ENCODE measurements at regions not wholly inside any gene's neighbourhood (a gene's known extent, or its start where the extent isn't known, plus 50 kb on each side); places are given as distances from the start of the nearest gene placed in this dataset.
"Not testable (repeated sequence)": the region's sequence is repeated elsewhere in the genome, so short reads cannot be mapped to it uniquely, and the experiment has no call there.

- DNase-seq (ENCODE audit: extremely low read depth, low read depth), result no peak
- no peak for TF ChIP-seq CTCF (IDR thresholded peaks at IDR 0.05; ENCODE audit: low read depth, low read length)
Observed at GRCh38 chr7:145471883-145472282, 636.0 kb upstream of the TPK1 start.

DNA sequence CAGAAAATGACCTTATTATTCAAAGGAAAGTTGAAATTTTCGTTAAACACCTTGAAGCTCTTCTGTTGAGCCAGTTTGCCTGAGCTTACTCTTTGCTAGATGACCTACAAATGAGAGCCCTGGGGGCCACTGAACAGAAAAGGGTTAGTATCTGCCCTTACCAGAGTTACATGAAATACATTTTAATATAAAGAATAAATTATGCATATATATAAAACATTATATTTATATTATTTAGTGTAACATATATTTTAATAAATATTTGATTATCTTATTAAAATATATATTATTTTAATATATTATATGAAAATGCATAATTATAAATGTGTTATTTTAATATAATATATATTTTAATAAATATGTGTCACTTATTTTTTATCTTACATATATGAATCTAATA, 628.4 kb upstream of the TPK1 start:
- TF ChIP-seq CTCF (IDR thresholded peaks at IDR 0.05; ENCODE audit: low read depth, low read length), result no peak
- DNase-seq (ENCODE audit: extremely low read depth, low read depth), result no peak

DNA sequence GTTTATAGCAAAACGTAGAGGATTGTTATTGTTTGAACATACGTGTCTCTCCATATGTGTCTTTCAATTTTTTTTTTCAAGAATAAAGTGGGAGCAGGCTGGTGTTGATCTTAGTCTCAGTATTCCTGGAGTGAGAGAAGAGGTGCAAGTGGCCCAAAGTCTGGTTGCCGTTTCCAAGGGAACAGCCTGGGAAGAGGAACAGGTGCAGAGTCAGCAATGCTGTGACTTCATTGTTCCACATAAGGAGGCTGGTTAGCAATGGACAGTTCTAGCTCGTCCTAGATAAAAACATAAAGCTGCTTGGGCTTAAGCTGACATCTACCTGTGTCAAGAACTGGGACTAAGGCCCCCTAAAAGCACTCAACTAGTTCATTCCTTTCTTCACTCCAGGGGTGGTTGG, 626.6 kb upstream of the TPK1 start:
- no peak for TF ChIP-seq CTCF (IDR thresholded peaks at IDR 0.05; ENCODE audit: low read depth, low read length)

DNA sequence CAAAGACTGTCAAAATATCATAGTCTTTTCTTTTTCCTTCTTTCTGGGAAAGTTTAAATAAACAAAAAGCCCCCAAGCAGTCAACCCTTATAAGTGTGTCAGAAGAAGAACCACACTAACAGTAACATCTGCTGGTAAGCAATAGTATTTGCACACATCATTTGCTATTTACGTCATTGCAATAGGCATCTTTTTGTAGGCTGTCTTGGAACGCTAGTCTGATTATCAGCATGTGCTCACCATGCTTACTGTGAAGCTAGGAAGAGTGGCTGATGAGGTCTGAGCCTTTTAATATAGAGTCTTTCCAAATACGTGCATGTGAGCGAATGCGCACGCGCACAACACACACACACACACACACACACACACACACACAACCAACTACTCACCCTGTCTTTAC, 599.0 kb upstream of the TPK1 start:
- TF ChIP-seq CTCF (IDR thresholded peaks at IDR 0.05; ENCODE audit: low read depth, low read length), result no peak
- DNase-seq (ENCODE audit: extremely low read depth, low read depth), result no peak

More for the DNA sequence above, 626.6 kb upstream of the TPK1 start:
- DNase-seq (ENCODE audit: extremely low read depth, low read depth), result no peak

DNA sequence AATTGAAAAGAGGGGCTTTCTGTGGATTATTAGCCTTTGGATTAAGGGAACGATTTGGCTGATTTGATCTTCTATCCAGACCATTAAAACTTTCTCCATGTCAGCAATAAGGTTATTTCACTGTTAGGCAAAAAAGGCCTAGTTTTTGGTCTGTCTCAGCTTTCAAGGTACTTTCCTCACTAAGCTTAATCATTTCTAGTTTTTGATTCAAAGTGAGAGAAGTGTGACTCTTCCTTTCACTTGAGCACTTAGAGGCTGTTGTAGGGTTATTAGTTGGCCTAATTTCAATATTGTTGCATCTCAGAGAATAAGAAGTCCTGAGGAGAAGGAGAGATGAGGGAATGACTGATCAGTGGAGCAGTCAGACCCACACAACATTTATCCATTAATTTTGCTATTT, 596.0 kb upstream of the TPK1 start:
- no peak for DNase-seq (ENCODE audit: extremely low read depth, low read depth)

DNA sequence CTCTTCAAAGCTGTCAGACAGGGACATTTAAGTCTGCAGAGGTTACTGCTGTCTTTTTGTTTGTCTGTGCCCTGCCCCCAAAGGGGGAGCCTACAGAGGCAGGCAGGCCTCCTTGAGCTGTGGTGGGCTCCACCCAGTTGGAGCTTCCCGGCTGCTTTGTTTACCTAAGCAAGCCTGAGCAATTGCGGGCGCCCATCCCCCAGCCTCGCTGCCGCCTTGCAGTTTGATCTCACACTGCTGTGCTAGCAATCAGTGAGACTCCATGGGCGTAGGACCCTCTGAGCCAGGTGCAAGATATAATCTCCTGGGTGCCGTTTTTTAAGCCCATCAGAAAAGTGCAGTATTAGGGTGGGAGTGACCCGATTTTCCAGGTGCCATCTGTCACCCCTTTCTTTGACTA, 582.6 kb upstream of the TPK1 start:
- DNase-seq (ENCODE audit: extremely low read depth, low read depth), result not testable (repeated sequence)

More for the DNA sequence above, 596.0 kb upstream of the TPK1 start:
- TF ChIP-seq CTCF (IDR thresholded peaks at IDR 0.05; ENCODE audit: low read depth, low read length), result no peak

GRCh38 chr7:145411066-145411465, 575.2 kb upstream of the TPK1 start:
- no peak for DNase-seq (ENCODE audit: extremely low read depth, low read depth)
- no peak for TF ChIP-seq CTCF (IDR thresholded peaks at IDR 0.05; ENCODE audit: low read depth, low read length)

- no peak for DNase-seq (ENCODE audit: extremely low read depth, low read depth)
- no peak for TF ChIP-seq CTCF (IDR thresholded peaks at IDR 0.05; ENCODE audit: low read depth, low read length)
Observed at GRCh38 chr7:145398758-145399157, 562.9 kb upstream of the TPK1 start.

Measured in AG09319 (cell line).